ENCODE measurements at regions not wholly inside any gene's neighbourhood (a gene's known extent, or its start where the extent isn't known, plus 50 kb on each side); places are given as distances from the start of the nearest gene placed in this dataset.

DNA sequence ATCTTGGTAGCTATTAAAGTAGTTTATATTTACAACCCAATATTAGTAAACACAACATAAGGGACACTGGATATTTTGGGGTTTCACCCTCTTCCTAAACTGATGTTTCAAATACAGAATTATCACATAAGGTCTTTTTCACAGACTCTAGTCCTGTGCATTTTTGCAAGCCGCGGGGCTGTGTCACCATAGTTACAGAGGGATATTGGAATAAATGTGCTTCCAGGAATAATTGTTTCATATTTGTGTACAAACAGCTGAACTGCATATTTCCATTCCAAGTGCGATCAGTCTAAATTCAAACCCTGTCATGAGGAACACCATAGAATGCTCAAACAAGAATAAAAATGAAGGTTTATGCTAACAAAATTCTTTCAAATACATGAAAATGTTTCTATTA lies 762.5 kb upstream of the ARGLU1 start:
- H3K4me3 Mint-ChIP-seq, result no peak overlapping the region
- Histone ChIP-seq H2BK15ac (ENCODE audit: low read depth, low read length) (no peak overlapping the region), H3K4me2 (ENCODE audit: insufficient read depth, insufficient read length, low read length) (no peak overlapping the region), H3T11ph (ENCODE audit: low read length) (no peak overlapping the region), H4K91ac (ENCODE audit: insufficient read length, low read depth, low read length) (no peak overlapping the region), H2BK20ac (ENCODE audit: low read depth, low read length, poor library complexity, severe bottlenecking) (no peak overlapping the region), H2BK12ac (ENCODE audit: insufficient read length, low read depth, low read length) (no peak overlapping the region), H2AFZ (ENCODE audit: low read length) (no peak overlapping the region), H3K4me1 (ENCODE audit: insufficient read depth, low read length) (no peaks in the 10 kb centered on the region), H4K5ac (ENCODE audit: insufficient read length, low read depth, low read length) (no peak overlapping the region), H3K9me3 (ENCODE audit: control insufficient read depth, low read depth, low read length) (no peaks in the 10 kb centered on the region), H3K56ac (ENCODE audit: insufficient read length, low read depth, low read length) (no peak overlapping the region), H2BK120ac (ENCODE audit: low read depth, low read length, poor library complexity, severe bottlenecking) (no peak overlapping the region), H3K14ac (ENCODE audit: insufficient read depth, low read length) (no peak overlapping the region), H4K8ac (replicated peaks; ENCODE audit: insufficient read length, low read depth, low read length) (no peak overlapping the region), H3K79me2 (ENCODE audit: insufficient read depth, low read length) (no peaks in the 10 kb centered on the region), H3K23ac (ENCODE audit: insufficient read length, low read depth, low read length) (no peak overlapping the region), H3K27ac (ENCODE audit: insufficient read length, low read depth, low read length) (no peak overlapping the region), H3K18ac (ENCODE audit: insufficient read length, low read depth, low read length) (no peak overlapping the region), H3K4ac (ENCODE audit: low read depth, low read length) (no peak overlapping the region), H3K79me1 (ENCODE audit: insufficient read depth, low read depth, low read length, poor library complexity, severe bottlenecking) (no peaks in the 10 kb centered on the region), H4K20me1 (ENCODE audit: control insufficient read depth, insufficient read depth, insufficient read length) (no peaks in the 10 kb centered on the region), H3K27me3 (ENCODE audit: insufficient read depth, low read length) (no peaks in the 10 kb centered on the region), H3K23me2 (ENCODE audit: insufficient read length, low read depth, low read length, poor library complexity, severe bottlenecking) (no peaks in the 10 kb centered on the region), H3K9ac (ENCODE audit: extremely low read depth, insufficient read length, low read length) (no peak overlapping the region), H2BK5ac (ENCODE audit: insufficient read length, low read length) (no peak overlapping the region), H2AK5ac (ENCODE audit: insufficient read length, low read length) (no peak overlapping the region)
- WGBS (ENCODE audit: extremely low coverage, insufficient read length, low lambda C conversion rate), result no CpG with 5 or more reads among the region's 3 CpGs
- no peak for TF ChIP-seq CTCF (conservative IDR thresholded peaks at IDR 0.05)
- H3K27ac Mint-ChIP-seq, result no peak overlapping the region
- no peak for DNase-seq
- no peaks in the 10 kb centered on the region; the same call in 1 of the 2 replicates for H3K27me3 Mint-ChIP-seq (ENCODE audit: low read depth)
- H3K4me1 Mint-ChIP-seq, result no peaks in the 10 kb centered on the region
- H3K9me3 Mint-ChIP-seq, result no peaks in the 10 kb centered on the region
- H3K36me3 Mint-ChIP-seq (ENCODE audit: insufficient read depth in 1 of 3, low read depth in 3 of 3), result no peaks in the 10 kb centered on the region

Measured in H9 (cell line).